Lower leg skin (tissue), 4 donors: ENCODE measurements at regions not wholly inside any gene's neighbourhood (a gene's known extent, or its start where the extent isn't known, plus 50 kb on each side); places are given as distances from the start of the nearest gene placed in this dataset.

ENCODE experiments used
- DNase-seq, 2 donors: peaks; one replicate each; pipeline ENCODE4 v3.0.0-alpha.2; 2019; ENCODE audit warnings: low spot score in 2 of 2
- H3K4me3 ChIP-seq: fragments of 200-600 bp; sonication (generic); 2 replicates; pipeline ENCODE4 v1.5.1; 2017; ENCODE audit warnings: mild to moderate bottlenecking, low read depth; ENCODE audit not compliant: poor library complexity, severe bottlenecking
- POLR2A ChIP-seq, 2 donors: fragments of 450-650 bp; IDR thresholded peaks; one replicate each; pipeline ENCODE4 v1.6.1; 2016 to 2017; ENCODE audit warnings: antibody characterized with exemption in 2 of 2, mild to moderate bottlenecking in 1 of 2, moderate library complexity in 1 of 2
- WGBS, 2 donors: methylation state at CpG; one replicate each; pipeline ENCODE4 v1.1.5; 2018; 5-methylcytosine and 5-hydroxymethylcytosine counted together
- intact Hi-C: fragments of 100-400 bp; cut with DNase I; formaldehyde crosslinking; loops from one replicate; pipeline ENCODE4 v1.15.0; 2023; ENCODE audit warnings: low total_unique reads
- TF ChIP-seq, protein P1 (sequence below), 3 donors: fragments of 450-650 bp; IDR thresholded peaks; one replicate each; pipeline ENCODE4 v1.5.1; 2016; ENCODE audit warnings: antibody characterized with exemption in 3 of 3, mild to moderate bottlenecking in 3 of 3, moderate library complexity in 2 of 3

DNA sequence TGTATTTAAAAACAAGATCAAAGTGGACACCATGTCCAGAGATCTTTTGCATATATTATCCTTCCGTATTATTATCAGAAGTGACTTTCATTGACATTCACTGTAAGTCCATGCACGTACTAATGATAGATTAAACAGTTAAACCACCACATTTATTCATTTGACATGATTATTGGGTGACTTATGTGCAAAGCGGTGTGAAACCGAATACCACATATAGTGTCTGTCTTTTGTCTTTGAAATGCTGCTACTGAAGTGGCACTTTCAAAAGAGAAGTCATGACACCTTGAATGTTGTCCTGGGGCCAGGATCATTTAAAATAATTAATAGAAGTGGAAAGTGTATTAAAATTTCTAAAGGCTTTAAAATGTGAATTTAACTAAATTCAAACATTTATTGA lies 100.1 kb downstream of the ERCC5 start:
- 85 to 88% methylated on average over 4 of the region's 4 CpGs for WGBS, 2 donors
- TF ChIP-seq POLR2A (IDR thresholded peaks at IDR 0.05), result no peak
- TF ChIP-seq, protein P1, sequence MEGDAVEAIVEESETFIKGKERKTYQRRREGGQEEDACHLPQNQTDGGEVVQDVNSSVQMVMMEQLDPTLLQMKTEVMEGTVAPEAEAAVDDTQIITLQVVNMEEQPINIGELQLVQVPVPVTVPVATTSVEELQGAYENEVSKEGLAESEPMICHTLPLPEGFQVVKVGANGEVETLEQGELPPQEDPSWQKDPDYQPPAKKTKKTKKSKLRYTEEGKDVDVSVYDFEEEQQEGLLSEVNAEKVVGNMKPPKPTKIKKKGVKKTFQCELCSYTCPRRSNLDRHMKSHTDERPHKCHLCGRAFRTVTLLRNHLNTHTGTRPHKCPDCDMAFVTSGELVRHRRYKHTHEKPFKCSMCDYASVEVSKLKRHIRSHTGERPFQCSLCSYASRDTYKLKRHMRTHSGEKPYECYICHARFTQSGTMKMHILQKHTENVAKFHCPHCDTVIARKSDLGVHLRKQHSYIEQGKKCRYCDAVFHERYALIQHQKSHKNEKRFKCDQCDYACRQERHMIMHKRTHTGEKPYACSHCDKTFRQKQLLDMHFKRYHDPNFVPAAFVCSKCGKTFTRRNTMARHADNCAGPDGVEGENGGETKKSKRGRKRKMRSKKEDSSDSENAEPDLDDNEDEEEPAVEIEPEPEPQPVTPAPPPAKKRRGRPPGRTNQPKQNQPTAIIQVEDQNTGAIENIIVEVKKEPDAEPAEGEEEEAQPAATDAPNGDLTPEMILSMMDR (IDR thresholded peaks at IDR 0.05), result no peak
- DNase-seq, result no peak
- H3K4me3 ChIP-seq, result no peak overlapping the region
- intact Hi-C loops, result no loop called here

DNA sequence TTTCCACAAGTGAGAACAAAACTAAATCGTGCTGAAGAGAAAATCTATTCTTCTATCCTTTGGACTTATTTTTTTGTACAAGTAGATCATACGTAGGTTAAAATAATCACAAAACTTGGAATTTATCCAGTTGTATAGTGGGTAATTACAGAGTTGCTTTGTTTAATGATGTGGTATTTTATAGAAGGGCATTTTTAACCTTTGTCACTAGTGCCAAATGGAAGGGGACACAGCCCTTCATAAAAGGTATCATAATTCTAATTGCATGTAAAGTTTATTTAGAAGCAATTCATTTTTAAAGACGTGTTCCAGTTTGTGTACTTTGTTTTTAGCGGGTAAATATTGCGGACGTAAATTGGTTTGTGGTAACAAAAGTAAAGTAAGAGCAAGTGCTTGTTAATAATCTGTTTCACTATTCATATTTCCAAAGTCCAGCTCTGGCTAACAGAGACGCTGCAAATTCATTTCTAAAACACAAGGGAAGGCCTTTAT lies 99.5 kb downstream of the ERCC5 start:
- intact Hi-C loops, result no loop called here
- H3K4me3 ChIP-seq, result no peak overlapping the region
- DNase-seq, result no peak
- no peak for TF ChIP-seq POLR2A (IDR thresholded peaks at IDR 0.05)
- TF ChIP-seq, protein P1 (IDR thresholded peaks at IDR 0.05), result no peak
- WGBS, 2 donors, result 86% methylated on average over 7 of the region's 7 CpGs

DNA sequence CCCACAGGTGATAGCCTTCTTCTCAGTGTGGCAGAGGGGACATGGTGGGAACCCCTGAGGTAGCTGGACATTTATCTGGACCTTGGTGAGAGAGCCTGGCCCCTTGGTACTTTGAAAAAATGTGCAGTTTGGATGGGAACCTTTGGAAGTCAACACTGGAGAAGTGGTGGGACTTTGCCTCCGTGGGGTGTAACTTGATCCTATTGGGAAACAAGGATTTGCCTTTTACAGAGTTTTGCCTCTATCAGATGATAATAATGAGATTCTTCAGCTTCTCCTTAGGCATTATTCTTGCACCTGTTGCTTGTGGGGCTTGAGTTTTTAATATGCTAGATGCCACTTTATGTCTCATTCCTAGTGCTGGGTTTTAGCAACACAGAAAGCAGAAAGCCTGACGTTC lies 99.0 kb downstream of the ERCC5 start:
- H3K4me3 ChIP-seq, result no peak overlapping the region
- TF ChIP-seq POLR2A (IDR thresholded peaks at IDR 0.05), result no peak
- TF ChIP-seq, protein P1 (IDR thresholded peaks at IDR 0.05), result no peak
- intact Hi-C loops, result no loop called here
- DNase-seq, result no peak
- WGBS, 2 donors, result 71 to 74% methylated on average over 2 of the region's 2 CpGs

DNA sequence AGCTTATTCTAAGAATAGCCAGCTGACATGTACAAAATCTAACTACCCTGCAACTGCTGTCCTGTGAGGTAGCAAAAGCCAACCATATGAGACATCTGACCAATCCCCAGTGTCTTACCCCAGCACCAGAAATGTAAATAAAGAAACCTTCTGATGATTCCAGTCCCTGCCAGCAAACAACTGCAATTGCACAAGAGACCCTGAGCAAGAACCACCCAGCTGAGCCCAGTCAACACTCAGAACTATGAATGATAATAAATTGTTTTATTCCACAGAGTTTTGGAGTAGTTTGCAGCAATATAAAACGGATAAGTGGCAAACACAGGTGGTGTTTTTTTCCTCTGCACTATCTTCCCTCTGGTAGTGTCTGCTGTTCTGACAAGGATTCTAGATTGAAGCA lies 94.9 kb downstream of the ERCC5 start:
- intact Hi-C loops, result no loop called here
- H3K4me3 ChIP-seq, result no peak overlapping the region
- TF ChIP-seq, protein P1 (IDR thresholded peaks at IDR 0.05), result no peak
- TF ChIP-seq POLR2A (IDR thresholded peaks at IDR 0.05), result no peak
- WGBS, 2 donors, result 75 to 81% methylated on average over 1 of the region's 1 CpG
- DNase-seq, result no peak

DNA sequence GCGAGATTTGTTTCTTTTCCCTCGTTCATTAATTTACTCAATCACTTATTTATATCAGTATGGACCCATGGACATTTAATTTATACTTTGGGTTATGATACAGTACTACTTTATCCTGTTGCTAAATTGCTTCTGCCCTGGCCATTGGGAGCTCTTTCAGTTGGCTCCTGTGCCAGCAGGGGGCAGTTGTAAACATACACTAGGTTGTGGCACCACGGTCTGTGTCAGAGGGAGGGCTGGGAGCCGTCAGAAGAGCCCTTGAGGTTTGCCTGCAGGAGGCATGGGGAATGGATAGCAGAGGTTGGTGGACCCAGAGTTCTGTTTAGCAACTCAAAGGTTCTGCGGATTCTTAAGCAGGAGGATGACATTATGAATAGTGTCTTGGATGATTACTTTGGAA lies 94.3 kb downstream of the ERCC5 start:
- intact Hi-C loops, result no loop called here
- 83 to 85% methylated on average over 5 of the region's 5 CpGs for WGBS, 2 donors
- TF ChIP-seq POLR2A (IDR thresholded peaks at IDR 0.05), result no peak
- TF ChIP-seq, protein P1 (IDR thresholded peaks at IDR 0.05), result no peak
- no peak for DNase-seq
- H3K4me3 ChIP-seq, result no peak overlapping the region

DNA sequence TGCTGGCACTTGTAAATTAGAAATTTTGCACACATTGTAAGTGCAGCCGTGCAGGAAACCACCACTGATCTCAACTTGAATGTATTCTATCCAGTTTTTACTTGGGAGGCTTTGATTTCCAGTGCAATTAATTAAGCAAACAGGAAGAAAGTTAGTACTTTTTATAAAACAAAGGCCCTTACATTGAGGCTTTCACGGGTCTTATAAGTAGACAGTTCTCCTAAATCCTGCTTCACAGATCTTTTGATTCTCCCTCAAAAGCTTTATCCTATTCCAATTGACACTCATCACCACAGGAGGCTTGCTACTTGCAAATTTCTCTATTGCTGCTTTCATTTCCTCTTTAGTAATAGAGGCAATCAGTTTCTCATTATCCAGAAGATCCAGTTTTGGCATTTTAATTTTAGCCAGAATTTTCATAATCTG lies 90.1 kb downstream of the ERCC5 start:
- intact Hi-C loops, result no loop called here
- no peak for TF ChIP-seq POLR2A (IDR thresholded peaks at IDR 0.05)
- TF ChIP-seq, protein P1 (IDR thresholded peaks at IDR 0.05), result no peak
- WGBS, 2 donors, result 20 to 31% methylated on average over 2 of the region's 2 CpGs
- H3K4me3 ChIP-seq, result no peak overlapping the region
- no peak for DNase-seq
